ENCODE measurements at regions not wholly inside any gene's neighbourhood (a gene's known extent, or its start where the extent isn't known, plus 50 kb on each side); places are given as distances from the start of the nearest gene placed in this dataset.

DNA sequence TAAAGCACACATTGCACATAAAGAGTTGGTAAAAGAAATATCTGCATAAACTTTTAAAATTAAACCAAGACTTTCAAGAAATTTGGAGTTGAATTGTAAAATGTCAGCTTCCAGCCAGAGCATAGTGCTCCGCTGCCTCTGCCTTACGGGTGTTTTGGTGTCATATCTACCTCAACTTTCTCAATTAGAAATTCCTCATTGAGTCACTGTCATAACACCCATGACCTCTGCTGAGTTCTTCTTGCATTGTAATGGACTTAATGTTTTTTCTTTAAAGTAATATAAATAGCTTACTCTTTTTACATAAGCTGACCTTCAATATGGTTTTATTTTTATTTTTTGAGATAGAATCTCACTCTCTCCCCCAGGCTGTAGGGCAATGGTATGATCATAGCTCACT, 551.0 kb upstream of the NBEA start:
- Histone ChIP-seq H3K9ac (no peak overlapping the region), H3K4me3 (IDR thresholded peaks at IDR 0.05; ENCODE audit: insufficient read depth, low read depth, low read length) (no peak overlapping the region), H3K27me3 (ENCODE audit: insufficient read depth, low read depth) (no peaks in the 10 kb centered on the region), H3K4me2 (no peak overlapping the region), H3K4me1 (ENCODE audit: low read depth, poor library complexity, severe bottlenecking) (no peaks in the 10 kb centered on the region), H4K20me1 (ENCODE audit: insufficient read depth) (no peaks in the 10 kb centered on the region), H2AFZ (ENCODE audit: low read depth) (no peak overlapping the region), H3K36me3 (ENCODE audit: insufficient read depth) (no peaks in the 10 kb centered on the region), H3K79me2 (ENCODE audit: insufficient read depth, low read depth) (no peaks in the 10 kb centered on the region), H3K27ac (no peak overlapping the region)
- TF ChIP-seq, protein P1, sequence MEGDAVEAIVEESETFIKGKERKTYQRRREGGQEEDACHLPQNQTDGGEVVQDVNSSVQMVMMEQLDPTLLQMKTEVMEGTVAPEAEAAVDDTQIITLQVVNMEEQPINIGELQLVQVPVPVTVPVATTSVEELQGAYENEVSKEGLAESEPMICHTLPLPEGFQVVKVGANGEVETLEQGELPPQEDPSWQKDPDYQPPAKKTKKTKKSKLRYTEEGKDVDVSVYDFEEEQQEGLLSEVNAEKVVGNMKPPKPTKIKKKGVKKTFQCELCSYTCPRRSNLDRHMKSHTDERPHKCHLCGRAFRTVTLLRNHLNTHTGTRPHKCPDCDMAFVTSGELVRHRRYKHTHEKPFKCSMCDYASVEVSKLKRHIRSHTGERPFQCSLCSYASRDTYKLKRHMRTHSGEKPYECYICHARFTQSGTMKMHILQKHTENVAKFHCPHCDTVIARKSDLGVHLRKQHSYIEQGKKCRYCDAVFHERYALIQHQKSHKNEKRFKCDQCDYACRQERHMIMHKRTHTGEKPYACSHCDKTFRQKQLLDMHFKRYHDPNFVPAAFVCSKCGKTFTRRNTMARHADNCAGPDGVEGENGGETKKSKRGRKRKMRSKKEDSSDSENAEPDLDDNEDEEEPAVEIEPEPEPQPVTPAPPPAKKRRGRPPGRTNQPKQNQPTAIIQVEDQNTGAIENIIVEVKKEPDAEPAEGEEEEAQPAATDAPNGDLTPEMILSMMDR (conservative IDR thresholded peaks at IDR 0.05; ENCODE audit: low read depth, low read length) = no peak

DNA sequence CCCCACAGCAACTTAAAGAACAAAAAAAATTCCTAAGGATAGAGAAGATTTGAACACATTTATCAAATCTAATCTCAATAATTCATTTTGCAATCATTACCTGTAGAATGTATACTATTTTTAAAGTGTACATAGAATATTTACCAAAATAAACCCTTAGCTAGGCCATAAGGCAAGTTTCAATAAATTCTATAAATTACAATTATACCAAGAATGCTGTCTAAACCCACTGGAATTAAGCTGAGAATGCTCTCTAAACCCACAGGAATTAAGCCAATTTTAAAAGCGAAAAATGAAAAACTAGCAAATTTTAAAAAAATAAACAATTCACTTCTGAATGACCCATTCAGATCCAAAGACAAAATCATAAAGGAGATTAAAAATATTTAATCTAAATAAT, 540.4 kb upstream of the NBEA start:
- Histone ChIP-seq H3K4me2 (no peak overlapping the region), H3K4me1 (ENCODE audit: low read depth, poor library complexity, severe bottlenecking) (no peaks in the 10 kb centered on the region), H3K27ac (no peak overlapping the region), H2AFZ (ENCODE audit: low read depth) (no peak overlapping the region), H3K9ac (no peak overlapping the region), H3K27me3 (ENCODE audit: insufficient read depth, low read depth) (no peaks in the 10 kb centered on the region), H3K4me3 (IDR thresholded peaks at IDR 0.05; ENCODE audit: insufficient read depth, low read depth, low read length) (no peak overlapping the region), H4K20me1 (ENCODE audit: insufficient read depth) (no peaks in the 10 kb centered on the region), H3K36me3 (ENCODE audit: insufficient read depth) (no peaks in the 10 kb centered on the region), H3K79me2 (ENCODE audit: insufficient read depth, low read depth) (no peaks in the 10 kb centered on the region)
- TF ChIP-seq, protein P1 (conservative IDR thresholded peaks at IDR 0.05; ENCODE audit: low read depth, low read length) = no peak

DNA sequence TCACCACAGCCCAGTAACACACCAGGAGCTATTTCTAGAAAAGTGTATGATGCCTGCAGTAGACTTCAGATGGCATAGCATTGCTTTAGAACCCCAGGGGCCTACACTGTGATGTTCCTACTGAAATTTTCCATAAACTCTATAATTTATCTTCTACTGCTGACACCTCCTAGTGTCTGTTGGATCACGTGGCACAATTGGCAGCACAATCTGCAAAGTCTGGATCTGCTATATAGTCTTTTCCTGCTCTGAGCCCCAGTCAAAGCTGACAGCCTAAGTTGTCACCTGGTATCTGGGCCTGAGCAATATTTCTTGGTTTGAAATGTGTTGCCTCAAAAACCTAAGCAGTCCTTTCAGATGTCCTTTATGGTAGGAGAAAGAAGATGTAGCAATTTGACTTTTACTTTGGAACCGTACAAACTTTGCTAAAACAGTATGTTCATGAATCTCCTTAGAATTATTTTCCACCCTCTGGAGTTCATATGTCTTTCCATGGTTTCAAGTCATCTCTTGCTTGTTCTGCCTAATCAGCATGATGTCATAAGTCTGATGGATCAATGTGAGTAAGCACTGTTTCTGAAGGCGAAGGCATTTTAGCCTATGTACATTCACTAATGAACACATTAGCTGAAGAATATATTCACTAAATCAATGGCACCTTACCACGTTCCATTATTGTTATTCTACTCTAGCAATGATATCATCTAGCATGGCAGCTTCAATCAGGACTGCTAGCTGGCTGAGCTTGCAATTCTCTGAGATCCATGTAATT, 536.5 kb upstream of the NBEA start:
- Histone ChIP-seq H3K4me1 (ENCODE audit: low read depth, poor library complexity, severe bottlenecking) (no peaks in the 10 kb centered on the region), H4K20me1 (ENCODE audit: insufficient read depth) (no peaks in the 10 kb centered on the region), H3K27me3 (ENCODE audit: insufficient read depth, low read depth) (no peaks in the 10 kb centered on the region), H3K4me3 (IDR thresholded peaks at IDR 0.05; ENCODE audit: insufficient read depth, low read depth, low read length) (no peak overlapping the region), H3K36me3 (ENCODE audit: insufficient read depth) (no peaks in the 10 kb centered on the region), H3K27ac (no peak overlapping the region), H3K79me2 (ENCODE audit: insufficient read depth, low read depth) (no peaks in the 10 kb centered on the region), H3K4me2 (no peak overlapping the region), H3K9ac (no peak overlapping the region), H2AFZ (ENCODE audit: low read depth) (no peak overlapping the region)
- TF ChIP-seq, protein P1 (conservative IDR thresholded peaks at IDR 0.05; ENCODE audit: low read depth, low read length) = no peak

DNA sequence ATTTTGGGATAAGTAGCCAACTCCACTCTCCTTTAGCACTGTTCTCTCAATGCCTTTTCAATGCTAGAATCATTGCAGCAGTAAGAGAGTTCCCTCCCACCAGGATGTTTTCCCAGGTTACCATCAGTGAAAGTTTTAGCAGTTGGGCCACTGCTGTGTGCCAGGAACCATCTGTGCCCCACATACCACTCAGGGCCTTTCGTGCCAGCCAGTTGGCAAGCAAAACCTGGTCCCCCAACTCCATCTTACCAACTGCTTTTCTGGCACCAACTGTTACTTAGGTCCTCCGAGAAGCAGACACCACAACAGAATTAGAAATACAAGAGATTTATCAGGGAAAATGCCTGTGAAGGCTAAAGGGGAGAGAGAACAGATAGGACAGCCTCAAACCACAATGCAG, 533.4 kb upstream of the NBEA start:
- H3K36me3 ChIP-seq (ENCODE audit: insufficient read depth) = no peaks in the 10 kb centered on the region
- H2AFZ ChIP-seq (ENCODE audit: low read depth) = no peak overlapping the region
- no peak overlapping the region for H3K4me2 ChIP-seq
- no peaks in the 10 kb centered on the region for H3K27me3 ChIP-seq (ENCODE audit: insufficient read depth, low read depth)
- H3K79me2 ChIP-seq (ENCODE audit: insufficient read depth, low read depth) = no peaks in the 10 kb centered on the region
- TF ChIP-seq, protein P1 (conservative IDR thresholded peaks at IDR 0.05; ENCODE audit: low read depth, low read length) = no peak
- no peak overlapping the region for H3K4me3 ChIP-seq (IDR thresholded peaks at IDR 0.05; ENCODE audit: insufficient read depth, low read depth, low read length)
- no peak overlapping the region for H3K27ac ChIP-seq
- H4K20me1 ChIP-seq (ENCODE audit: insufficient read depth) = no peaks in the 10 kb centered on the region
- H3K4me1 ChIP-seq (ENCODE audit: low read depth, poor library complexity, severe bottlenecking) = no peaks in the 10 kb centered on the region
- H3K9ac ChIP-seq = no peak overlapping the region

Data from KMS-11 (cell line).